Smooth muscle cell (in vitro differentiated cells): ENCODE measurements at regions not wholly inside any gene's neighbourhood (a gene's known extent, or its start where the extent isn't known, plus 50 kb on each side); places are given as distances from the start of the nearest gene placed in this dataset.

Experiments used
- DNase-seq: peaks from one replicate; lab custom pipeline; 2025; ENCODE audit not compliant: unreplicated experiment; lab: John Stamatoyannopoulos, UW
- H2AFZ ChIP-seq: fragments of 200-600 bp; sonication (generic); 2 replicates; pipeline ENCODE4 v1.6.0; 2016; ENCODE audit warnings: antibody characterized with exemption, low read depth, mild to moderate bottlenecking
- H3F3A ChIP-seq: fragments of 200-600 bp; sonication (generic); 2 replicates; pipeline ENCODE4 v1.6.0; 2017; ENCODE audit warnings: antibody characterized with exemption, low read depth
- H3K27ac ChIP-seq: fragments of 200-600 bp; sonication (generic); 2 replicates; pipeline ENCODE4 v1.5.1; 2016; ENCODE audit warnings: low read depth, mild to moderate bottlenecking
- H3K27me3 ChIP-seq: fragments of 200-600 bp; sonication (generic); 2 replicates; pipeline ENCODE4 v1.6.1; 2016; ENCODE audit warnings: low read depth, mild to moderate bottlenecking
- H3K36me3 ChIP-seq: fragments of 200-600 bp; sonication (generic); 2 replicates; pipeline ENCODE4 v1.5.1; 2016; ENCODE audit warnings: low read depth
- H3K4me1 ChIP-seq: fragments of 200-600 bp; sonication (generic); 2 replicates; pipeline ENCODE4 v1.5.1; 2016; ENCODE audit warnings: low read depth
- H3K4me2 ChIP-seq: fragments of 200-600 bp; sonication (generic); 2 replicates; pipeline ENCODE4 v1.6.0; 2016; ENCODE audit warnings: mild to moderate bottlenecking
- H3K4me3 ChIP-seq: fragments of 200-600 bp; sonication (generic); 2 replicates; pipeline ENCODE4 v1.5.1; 2016; ENCODE audit warnings: mild to moderate bottlenecking
- H3K79me2 ChIP-seq: fragments of 200-600 bp; sonication (generic); 2 replicates; pipeline ENCODE4 v1.6.0; 2016; ENCODE audit warnings: low read depth, mild to moderate bottlenecking
- H3K9ac ChIP-seq: fragments of 200-600 bp; sonication (generic); 2 replicates; pipeline ENCODE4 v1.6.0; 2016; ENCODE audit warnings: low read depth
- H3K9me3 ChIP-seq: fragments of 200-600 bp; sonication (generic); replicated peaks from 2 replicates; pipeline ENCODE4 v1.5.1; 2016; ENCODE audit warnings: low read depth
- H4K20me1 ChIP-seq: fragments of 200-600 bp; sonication (generic); 2 replicates; pipeline ENCODE4 v1.6.0; 2016; ENCODE audit warnings: low read depth
- CTCF ChIP-seq: fragments of 200-600 bp; sonication (generic); IDR thresholded peaks from 2 replicates; pipeline ENCODE4 v1.5.1; 2017; ENCODE audit warnings: borderline replicate concordance, mild to moderate bottlenecking, antibody characterized with exemption; ENCODE audit not compliant: insufficient read depth, poor library complexity, severe bottlenecking
- WGBS: methylation state at CpG from one replicate; pipeline ENCODE4 v1.1.7; 2016; ENCODE audit warnings: low lambda C conversion rate; 5-methylcytosine and 5-hydroxymethylcytosine counted together

GRCh38 chr3:177977381-177978158 is 558.7 kb upstream of the KCNMB2 start:
- Histone ChIP-seq H2AFZ (no peak overlapping the region), H3K27ac (peak overlapping the region; percentile 97), H3K4me3 (no peak overlapping the region), H3K27me3 (no peaks in the 10 kb centered on the region), H3K4me2 (peak overlapping the region; percentile 62), H3F3A (peaks cover 9% of the 10 kb centered on the region), H3K9ac (peak overlapping the region; percentile 77), H3K4me1 (peaks cover 25% of the 10 kb centered on the region), H3K79me2 (no peaks in the 10 kb centered on the region), H4K20me1 (no peaks in the 10 kb centered on the region), H3K9me3 (no peaks in the 10 kb centered on the region), H3K36me3 (no peaks in the 10 kb centered on the region)
- no peak for DNase-seq
- WGBS, result 24% methylated on average over 2 of the region's 2 CpGs
- no peak for TF ChIP-seq CTCF

- Histone ChIP-seq H3K9me3 (no peaks in the 10 kb centered on the region), H3K4me2 (no peak overlapping the region), H3K9ac (no peak overlapping the region), H3K36me3 (no peaks in the 10 kb centered on the region), H3K79me2 (no peaks in the 10 kb centered on the region), H3F3A (peaks cover 9% of the 10 kb centered on the region), H2AFZ (no peak overlapping the region), H3K27ac (peak overlapping the region; percentile 97), H3K4me3 (no peak overlapping the region), H3K4me1 (peaks cover 20% of the 10 kb centered on the region), H4K20me1 (no peaks in the 10 kb centered on the region), H3K27me3 (no peaks in the 10 kb centered on the region)
- no peak for DNase-seq
- WGBS, result 69% methylated on average over 1 of the region's 1 CpG
- TF ChIP-seq CTCF, result no peak
Measured at GRCh38 chr3:177978946-177979345, 557.3 kb upstream of the KCNMB2 start.

- no peaks in the 10 kb centered on the region for H3K27me3 ChIP-seq
- DNase-seq, result no peak
- whole genome bisulfite sequencing, result 19% methylated on average over 1 of the region's 1 CpG
- no peak overlapping the region for H3K4me3 ChIP-seq
- no peak for TF ChIP-seq CTCF
- no peak overlapping the region for H3K4me2 ChIP-seq
- no peaks in the 10 kb centered on the region for H3K79me2 ChIP-seq
- H2AFZ ChIP-seq, result no peak overlapping the region
- no peak overlapping the region for H3K27ac ChIP-seq
- no peaks in the 10 kb centered on the region for H3K9me3 ChIP-seq
- H3K36me3 ChIP-seq, result no peaks in the 10 kb centered on the region
- no peaks in the 10 kb centered on the region for H4K20me1 ChIP-seq
- H3K9ac ChIP-seq, result no peak overlapping the region
- peaks cover 9% of the 10 kb centered on the region for H3F3A ChIP-seq
- peaks cover 17% of the 10 kb centered on the region for H3K4me1 ChIP-seq
Measured at GRCh38 chr3:177979703-177980102, 556.5 kb upstream of the KCNMB2 start.

- no peak for DNase-seq
- Histone ChIP-seq H3K36me3 (no peaks in the 10 kb centered on the region), H3K27ac (no peak overlapping the region), H3K79me2 (no peaks in the 10 kb centered on the region), H3K4me1 (peaks cover 17% of the 10 kb centered on the region), H3F3A (peaks cover 9% of the 10 kb centered on the region), H4K20me1 (no peaks in the 10 kb centered on the region), H3K27me3 (no peaks in the 10 kb centered on the region), H3K4me3 (no peak overlapping the region), H3K9ac (no peak overlapping the region), H3K9me3 (no peaks in the 10 kb centered on the region), H2AFZ (no peak overlapping the region), H3K4me2 (no peak overlapping the region)
- TF ChIP-seq CTCF, result no peak
Measured at GRCh38 chr3:177981576-177981975, 554.7 kb upstream of the KCNMB2 start.
